WTC11 (cell line): ENCODE measurements at regions not wholly inside any gene's neighbourhood (a gene's known extent, or its start where the extent isn't known, plus 50 kb on each side); places are given as distances from the start of the nearest gene placed in this dataset.

Experiments used
- ATAC-seq: fragments of 200-7000 bp; cut with Tn5 transposase; 2 replicates; pipeline ENCODE4 v1.10.0; 2021; ENCODE audit warnings: mild to moderate bottlenecking, moderate library complexity
- CTCF ChIA-PET: fragments of 300-600 bp; sonication (Branson Sonifier 250); formaldehyde crosslinking; loops from one replicate; lab custom pipeline; 2021; ENCODE audit warnings: antibody characterized with exemption; lab: Charles Lee
- POLR2A ChIA-PET: fragments of 350-600 bp; sonication (Branson Sonifier 250); formaldehyde crosslinking; loops from one replicate; lab custom pipeline; 2021; ENCODE audit warnings: antibody characterized with exemption; lab: Charles Lee
- DNase-seq: peaks from one replicate; pipeline ENCODE4 v3.0.0; 2021; ENCODE audit warnings: low spot score
- H3K27ac Mint-ChIP-seq: 2 replicates; pipeline ENCODE4 v1.8.0; 2021; ENCODE audit warnings: mixed read lengths
- H3K27me3 Mint-ChIP-seq: 2 replicates; pipeline ENCODE4 v1.8.0; 2021; ENCODE audit warnings: low read depth, mild to moderate bottlenecking, moderate library complexity, mixed read lengths
- H3K36me3 Mint-ChIP-seq: 2 replicates; pipeline ENCODE4 v1.8.0; 2021; ENCODE audit warnings: mixed read lengths
- H3K4me1 Mint-ChIP-seq: 2 replicates; pipeline ENCODE4 v1.8.0; 2022; ENCODE audit warnings: mixed read lengths
- H3K4me3 Mint-ChIP-seq: 2 replicates; pipeline ENCODE4 v1.8.0; 2021; ENCODE audit warnings: mild to moderate bottlenecking, moderate library complexity, mixed read lengths
- H3K9me3 Mint-ChIP-seq: 2 replicates; pipeline ENCODE4 v1.8.0; 2021; ENCODE audit warnings: mixed read lengths
- NFATC4 ChIP-seq: fragments of 250-450 bp; sonication (Bioruptor Pico); IDR thresholded peaks from 2 replicates; pipeline ENCODE4 v1.9.0; 2021; ENCODE audit warnings: mild to moderate bottlenecking
- RORB ChIP-seq: fragments of 250-450 bp; sonication (Bioruptor Pico); IDR thresholded peaks from 2 replicates; pipeline ENCODE4 v1.9.0; 2021; ENCODE audit warnings: mild to moderate bottlenecking
- SMAD3 ChIP-seq: sonication (generic); formaldehyde crosslinking; IDR thresholded peaks from 2 replicates; pipeline ENCODE4 v1.8.0; 2022; ENCODE audit warnings: missing genetic modification reagents, mild to moderate bottlenecking, borderline replicate concordance
- TCF7 ChIP-seq: sonication (generic); formaldehyde crosslinking; IDR thresholded peaks from 2 replicates; pipeline ENCODE4 v1.8.0; 2022; ENCODE audit warnings: mild to moderate bottlenecking, low read depth, missing genetic modification reagents, moderate library complexity
- TEAD1 ChIP-seq: sonication (generic); formaldehyde crosslinking; IDR thresholded peaks from 2 replicates; pipeline ENCODE4 v1.8.0; 2022; ENCODE audit warnings: mild to moderate bottlenecking, missing genetic modification reagents
- ZNF263 ChIP-seq: sonication (generic); formaldehyde crosslinking; IDR thresholded peaks from 2 replicates; pipeline ENCODE4 v1.8.1; 2022; ENCODE audit warnings: low read depth, mild to moderate bottlenecking, moderate library complexity, missing genetic modification reagents
- ZNF416 ChIP-seq: fragments of 250-450 bp; sonication (Bioruptor Pico); IDR thresholded peaks from 2 replicates; pipeline ENCODE4 v1.9.0; 2021; ENCODE audit warnings: mild to moderate bottlenecking, inconsistent platforms
- ZNF423 ChIP-seq: fragments of 250-450 bp; sonication (Bioruptor Pico); IDR thresholded peaks from 2 replicates; pipeline ENCODE4 v2.1.2; 2022; ENCODE audit warnings: mild to moderate bottlenecking, moderate library complexity
- TF ChIP-seq, protein P1 (sequence below): sonication (generic); formaldehyde crosslinking; conservative IDR thresholded peaks from 2 replicates; pipeline ENCODE4 v1.8.1; 2023; ENCODE audit warnings: mild to moderate bottlenecking, low read depth, missing genetic modification reagents, moderate library complexity
- TF ChIP-seq, protein P2 (sequence below): fragments of 250-450 bp; sonication (Bioruptor Pico); conservative IDR thresholded peaks from 2 replicates; pipeline ENCODE4 v1.9.0; 2021; ENCODE audit warnings: mild to moderate bottlenecking
- TF ChIP-seq, protein P3 (sequence below): sonication (generic); formaldehyde crosslinking; IDR thresholded peaks from 2 replicates; pipeline ENCODE4 v1.8.0; 2023; ENCODE audit warnings: mild to moderate bottlenecking, missing genetic modification reagents
- TF ChIP-seq, protein P4 (sequence below): sonication (generic); formaldehyde crosslinking; IDR thresholded peaks from 2 replicates; pipeline ENCODE4 v1.8.0; 2022; ENCODE audit warnings: mild to moderate bottlenecking, missing genetic modification reagents
- TF ChIP-seq, protein P5 (sequence below): sonication (generic); formaldehyde crosslinking; conservative IDR thresholded peaks from 2 replicates; pipeline ENCODE4 v1.8.1; 2022; ENCODE audit warnings: mild to moderate bottlenecking, missing genetic modification reagents
- TF ChIP-seq, protein P6 (sequence below): sonication (generic); formaldehyde crosslinking; IDR thresholded peaks from 2 replicates; pipeline ENCODE4 v1.8.1; 2022; ENCODE audit warnings: missing genetic modification reagents, borderline replicate concordance
- TF ChIP-seq, protein P7 (sequence below): sonication (generic); formaldehyde crosslinking; IDR thresholded peaks from 2 replicates; pipeline ENCODE4 v1.8.1; 2023; ENCODE audit warnings: mild to moderate bottlenecking, missing genetic modification reagents, moderate library complexity
- TF ChIP-seq, protein P8 (sequence below): sonication (generic); formaldehyde crosslinking; IDR thresholded peaks from 2 replicates; pipeline ENCODE4 v1.8.1; 2023; ENCODE audit warnings: mild to moderate bottlenecking, missing genetic modification reagents, borderline replicate concordance
- TF ChIP-seq, protein P9 (sequence below): fragments of 250-450 bp; sonication (Bioruptor Pico); IDR thresholded peaks from 2 replicates; pipeline ENCODE4 v1.9.0; 2021; ENCODE audit warnings: mild to moderate bottlenecking, borderline replicate concordance

DNA sequence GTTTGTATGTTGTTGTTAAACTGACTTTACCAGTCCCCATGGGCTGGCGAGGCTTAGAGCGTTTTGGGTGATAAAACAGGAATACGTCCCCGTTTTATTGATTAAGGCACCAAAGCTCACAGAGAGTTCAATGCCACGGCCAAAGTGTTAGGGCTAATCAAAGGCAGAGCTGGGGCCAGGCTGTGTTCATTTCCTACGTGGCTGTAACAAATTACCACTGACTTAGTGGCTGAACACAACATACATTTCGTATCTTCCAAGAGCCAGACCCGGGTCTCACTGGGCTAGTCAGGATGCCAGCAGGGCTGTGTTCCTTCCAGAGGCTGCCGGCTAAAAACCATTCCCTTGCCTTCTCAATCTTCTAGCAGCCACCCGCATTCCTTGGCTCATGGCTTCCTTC lies 94.4 kb upstream of the HABP2 start:
- Mint-ChIP-seq H3K27me3 (no peaks in the 10 kb centered on the region; the same call in none of the 2 replicates), H3K4me1 (peaks cover 4% of the 10 kb centered on the region), H3K9me3 (peaks cover 10% of the 10 kb centered on the region), H3K36me3 (no peaks in the 10 kb centered on the region), H3K4me3 (no peak overlapping the region), H3K27ac (no peak overlapping the region)
- DNase-seq (no peak), ATAC-seq (no peak)
- ChIA-PET POLR2A (no interaction called here), CTCF (no interaction called here)
- TF ChIP-seq TCF7 (CRISPR knock-in tag) (no peak), ZNF423 (CRISPR knock-in tag) (no peak), TEAD1 (CRISPR knock-in tag) (no peak), RORB (CRISPR knock-in tag) (no peak), ZNF416 (CRISPR knock-in tag) (no peak), NFATC4 (no peak), SMAD3 (CRISPR knock-in tag) (no peak), ZNF263 (CRISPR knock-in tag) (no peak)
- TF ChIP-seq, protein P1, sequence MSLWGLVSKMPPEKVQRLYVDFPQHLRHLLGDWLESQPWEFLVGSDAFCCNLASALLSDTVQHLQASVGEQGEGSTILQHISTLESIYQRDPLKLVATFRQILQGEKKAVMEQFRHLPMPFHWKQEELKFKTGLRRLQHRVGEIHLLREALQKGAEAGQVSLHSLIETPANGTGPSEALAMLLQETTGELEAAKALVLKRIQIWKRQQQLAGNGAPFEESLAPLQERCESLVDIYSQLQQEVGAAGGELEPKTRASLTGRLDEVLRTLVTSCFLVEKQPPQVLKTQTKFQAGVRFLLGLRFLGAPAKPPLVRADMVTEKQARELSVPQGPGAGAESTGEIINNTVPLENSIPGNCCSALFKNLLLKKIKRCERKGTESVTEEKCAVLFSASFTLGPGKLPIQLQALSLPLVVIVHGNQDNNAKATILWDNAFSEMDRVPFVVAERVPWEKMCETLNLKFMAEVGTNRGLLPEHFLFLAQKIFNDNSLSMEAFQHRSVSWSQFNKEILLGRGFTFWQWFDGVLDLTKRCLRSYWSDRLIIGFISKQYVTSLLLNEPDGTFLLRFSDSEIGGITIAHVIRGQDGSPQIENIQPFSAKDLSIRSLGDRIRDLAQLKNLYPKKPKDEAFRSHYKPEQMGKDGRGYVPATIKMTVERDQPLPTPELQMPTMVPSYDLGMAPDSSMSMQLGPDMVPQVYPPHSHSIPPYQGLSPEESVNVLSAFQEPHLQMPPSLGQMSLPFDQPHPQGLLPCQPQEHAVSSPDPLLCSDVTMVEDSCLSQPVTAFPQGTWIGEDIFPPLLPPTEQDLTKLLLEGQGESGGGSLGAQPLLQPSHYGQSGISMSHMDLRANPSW (CRISPR knock-in tag), result no peak
- TF ChIP-seq, protein P2, sequence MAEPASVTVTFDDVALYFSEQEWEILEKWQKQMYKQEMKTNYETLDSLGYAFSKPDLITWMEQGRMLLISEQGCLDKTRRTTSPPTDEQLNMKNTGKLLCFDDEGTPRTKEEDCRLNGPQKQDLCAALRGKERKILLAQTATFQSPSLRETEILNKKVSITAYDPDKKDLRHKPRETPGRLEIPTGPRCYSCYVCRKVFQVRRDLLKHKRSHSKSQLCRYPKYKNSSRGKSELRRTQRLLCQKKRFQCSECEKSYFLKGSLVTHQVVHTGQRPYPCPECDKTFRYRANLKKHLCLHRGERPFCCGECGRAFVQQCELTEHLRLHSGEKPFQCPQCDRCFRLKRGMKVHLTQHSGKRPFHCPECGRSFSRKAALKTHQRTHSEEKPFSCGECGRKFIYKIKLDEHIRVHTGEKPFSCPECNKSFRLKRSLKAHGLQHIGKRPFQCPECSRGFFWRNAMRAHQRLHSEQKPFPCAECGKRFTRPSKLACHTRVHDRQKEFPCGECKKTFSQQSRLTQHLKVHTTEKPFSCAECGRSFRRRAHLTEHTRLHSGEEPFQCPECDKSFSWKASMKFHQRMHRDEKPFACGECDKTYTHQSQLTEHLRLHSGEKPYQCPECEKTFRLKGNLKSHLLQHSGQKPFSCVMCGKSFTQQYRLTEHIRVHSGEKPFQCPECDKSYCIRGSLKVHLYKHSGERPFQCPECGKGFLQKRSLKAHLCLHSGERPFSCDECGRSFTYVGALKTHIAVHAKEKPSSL (CRISPR knock-in tag), result no peak
- TF ChIP-seq, protein P3, sequence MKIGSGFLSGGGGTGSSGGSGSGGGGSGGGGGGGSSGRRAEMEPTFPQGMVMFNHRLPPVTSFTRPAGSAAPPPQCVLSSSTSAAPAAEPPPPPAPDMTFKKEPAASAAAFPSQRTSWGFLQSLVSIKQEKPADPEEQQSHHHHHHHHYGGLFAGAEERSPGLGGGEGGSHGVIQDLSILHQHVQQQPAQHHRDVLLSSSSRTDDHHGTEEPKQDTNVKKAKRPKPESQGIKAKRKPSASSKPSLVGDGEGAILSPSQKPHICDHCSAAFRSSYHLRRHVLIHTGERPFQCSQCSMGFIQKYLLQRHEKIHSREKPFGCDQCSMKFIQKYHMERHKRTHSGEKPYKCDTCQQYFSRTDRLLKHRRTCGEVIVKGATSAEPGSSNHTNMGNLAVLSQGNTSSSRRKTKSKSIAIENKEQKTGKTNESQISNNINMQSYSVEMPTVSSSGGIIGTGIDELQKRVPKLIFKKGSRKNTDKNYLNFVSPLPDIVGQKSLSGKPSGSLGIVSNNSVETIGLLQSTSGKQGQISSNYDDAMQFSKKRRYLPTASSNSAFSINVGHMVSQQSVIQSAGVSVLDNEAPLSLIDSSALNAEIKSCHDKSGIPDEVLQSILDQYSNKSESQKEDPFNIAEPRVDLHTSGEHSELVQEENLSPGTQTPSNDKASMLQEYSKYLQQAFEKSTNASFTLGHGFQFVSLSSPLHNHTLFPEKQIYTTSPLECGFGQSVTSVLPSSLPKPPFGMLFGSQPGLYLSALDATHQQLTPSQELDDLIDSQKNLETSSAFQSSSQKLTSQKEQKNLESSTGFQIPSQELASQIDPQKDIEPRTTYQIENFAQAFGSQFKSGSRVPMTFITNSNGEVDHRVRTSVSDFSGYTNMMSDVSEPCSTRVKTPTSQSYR, result no peak
- TF ChIP-seq, protein P4, sequence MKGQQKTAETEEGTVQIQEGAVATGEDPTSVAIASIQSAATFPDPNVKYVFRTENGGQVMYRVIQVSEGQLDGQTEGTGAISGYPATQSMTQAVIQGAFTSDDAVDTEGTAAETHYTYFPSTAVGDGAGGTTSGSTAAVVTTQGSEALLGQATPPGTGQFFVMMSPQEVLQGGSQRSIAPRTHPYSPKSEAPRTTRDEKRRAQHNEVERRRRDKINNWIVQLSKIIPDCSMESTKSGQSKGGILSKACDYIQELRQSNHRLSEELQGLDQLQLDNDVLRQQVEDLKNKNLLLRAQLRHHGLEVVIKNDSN (CRISPR knock-in tag), result no peak
- TF ChIP-seq, protein P5, sequence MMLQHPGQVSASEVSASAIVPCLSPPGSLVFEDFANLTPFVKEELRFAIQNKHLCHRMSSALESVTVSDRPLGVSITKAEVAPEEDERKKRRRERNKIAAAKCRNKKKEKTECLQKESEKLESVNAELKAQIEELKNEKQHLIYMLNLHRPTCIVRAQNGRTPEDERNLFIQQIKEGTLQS, result no peak
- TF ChIP-seq, protein P6, sequence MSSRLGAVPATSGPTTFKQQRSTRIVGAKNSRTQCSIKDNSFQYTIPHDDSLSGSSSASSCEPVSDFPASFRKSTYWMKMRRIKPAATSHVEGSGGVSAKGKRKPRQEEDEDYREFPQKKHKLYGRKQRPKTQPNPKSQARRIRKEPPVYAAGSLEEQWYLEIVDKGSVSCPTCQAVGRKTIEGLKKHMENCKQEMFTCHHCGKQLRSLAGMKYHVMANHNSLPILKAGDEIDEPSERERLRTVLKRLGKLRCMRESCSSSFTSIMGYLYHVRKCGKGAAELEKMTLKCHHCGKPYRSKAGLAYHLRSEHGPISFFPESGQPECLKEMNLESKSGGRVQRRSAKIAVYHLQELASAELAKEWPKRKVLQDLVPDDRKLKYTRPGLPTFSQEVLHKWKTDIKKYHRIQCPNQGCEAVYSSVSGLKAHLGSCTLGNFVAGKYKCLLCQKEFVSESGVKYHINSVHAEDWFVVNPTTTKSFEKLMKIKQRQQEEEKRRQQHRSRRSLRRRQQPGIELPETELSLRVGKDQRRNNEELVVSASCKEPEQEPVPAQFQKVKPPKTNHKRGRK (CRISPR knock-in tag), result no peak
- TF ChIP-seq, protein P7, sequence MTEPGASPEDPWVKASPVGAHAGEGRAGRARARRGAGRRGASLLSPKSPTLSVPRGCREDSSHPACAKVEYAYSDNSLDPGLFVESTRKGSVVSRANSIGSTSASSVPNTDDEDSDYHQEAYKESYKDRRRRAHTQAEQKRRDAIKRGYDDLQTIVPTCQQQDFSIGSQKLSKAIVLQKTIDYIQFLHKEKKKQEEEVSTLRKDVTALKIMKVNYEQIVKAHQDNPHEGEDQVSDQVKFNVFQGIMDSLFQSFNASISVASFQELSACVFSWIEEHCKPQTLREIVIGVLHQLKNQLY (CRISPR knock-in tag), result no peak
- TF ChIP-seq, protein P8, sequence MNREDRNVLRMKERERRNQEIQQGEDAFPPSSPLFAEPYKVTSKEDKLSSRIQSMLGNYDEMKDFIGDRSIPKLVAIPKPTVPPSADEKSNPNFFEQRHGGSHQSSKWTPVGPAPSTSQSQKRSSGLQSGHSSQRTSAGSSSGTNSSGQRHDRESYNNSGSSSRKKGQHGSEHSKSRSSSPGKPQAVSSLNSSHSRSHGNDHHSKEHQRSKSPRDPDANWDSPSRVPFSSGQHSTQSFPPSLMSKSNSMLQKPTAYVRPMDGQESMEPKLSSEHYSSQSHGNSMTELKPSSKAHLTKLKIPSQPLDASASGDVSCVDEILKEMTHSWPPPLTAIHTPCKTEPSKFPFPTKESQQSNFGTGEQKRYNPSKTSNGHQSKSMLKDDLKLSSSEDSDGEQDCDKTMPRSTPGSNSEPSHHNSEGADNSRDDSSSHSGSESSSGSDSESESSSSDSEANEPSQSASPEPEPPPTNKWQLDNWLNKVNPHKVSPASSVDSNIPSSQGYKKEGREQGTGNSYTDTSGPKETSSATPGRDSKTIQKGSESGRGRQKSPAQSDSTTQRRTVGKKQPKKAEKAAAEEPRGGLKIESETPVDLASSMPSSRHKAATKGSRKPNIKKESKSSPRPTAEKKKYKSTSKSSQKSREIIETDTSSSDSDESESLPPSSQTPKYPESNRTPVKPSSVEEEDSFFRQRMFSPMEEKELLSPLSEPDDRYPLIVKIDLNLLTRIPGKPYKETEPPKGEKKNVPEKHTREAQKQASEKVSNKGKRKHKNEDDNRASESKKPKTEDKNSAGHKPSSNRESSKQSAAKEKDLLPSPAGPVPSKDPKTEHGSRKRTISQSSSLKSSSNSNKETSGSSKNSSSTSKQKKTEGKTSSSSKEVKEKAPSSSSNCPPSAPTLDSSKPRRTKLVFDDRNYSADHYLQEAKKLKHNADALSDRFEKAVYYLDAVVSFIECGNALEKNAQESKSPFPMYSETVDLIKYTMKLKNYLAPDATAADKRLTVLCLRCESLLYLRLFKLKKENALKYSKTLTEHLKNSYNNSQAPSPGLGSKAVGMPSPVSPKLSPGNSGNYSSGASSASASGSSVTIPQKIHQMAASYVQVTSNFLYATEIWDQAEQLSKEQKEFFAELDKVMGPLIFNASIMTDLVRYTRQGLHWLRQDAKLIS, result no peak
- TF ChIP-seq, protein P9, sequence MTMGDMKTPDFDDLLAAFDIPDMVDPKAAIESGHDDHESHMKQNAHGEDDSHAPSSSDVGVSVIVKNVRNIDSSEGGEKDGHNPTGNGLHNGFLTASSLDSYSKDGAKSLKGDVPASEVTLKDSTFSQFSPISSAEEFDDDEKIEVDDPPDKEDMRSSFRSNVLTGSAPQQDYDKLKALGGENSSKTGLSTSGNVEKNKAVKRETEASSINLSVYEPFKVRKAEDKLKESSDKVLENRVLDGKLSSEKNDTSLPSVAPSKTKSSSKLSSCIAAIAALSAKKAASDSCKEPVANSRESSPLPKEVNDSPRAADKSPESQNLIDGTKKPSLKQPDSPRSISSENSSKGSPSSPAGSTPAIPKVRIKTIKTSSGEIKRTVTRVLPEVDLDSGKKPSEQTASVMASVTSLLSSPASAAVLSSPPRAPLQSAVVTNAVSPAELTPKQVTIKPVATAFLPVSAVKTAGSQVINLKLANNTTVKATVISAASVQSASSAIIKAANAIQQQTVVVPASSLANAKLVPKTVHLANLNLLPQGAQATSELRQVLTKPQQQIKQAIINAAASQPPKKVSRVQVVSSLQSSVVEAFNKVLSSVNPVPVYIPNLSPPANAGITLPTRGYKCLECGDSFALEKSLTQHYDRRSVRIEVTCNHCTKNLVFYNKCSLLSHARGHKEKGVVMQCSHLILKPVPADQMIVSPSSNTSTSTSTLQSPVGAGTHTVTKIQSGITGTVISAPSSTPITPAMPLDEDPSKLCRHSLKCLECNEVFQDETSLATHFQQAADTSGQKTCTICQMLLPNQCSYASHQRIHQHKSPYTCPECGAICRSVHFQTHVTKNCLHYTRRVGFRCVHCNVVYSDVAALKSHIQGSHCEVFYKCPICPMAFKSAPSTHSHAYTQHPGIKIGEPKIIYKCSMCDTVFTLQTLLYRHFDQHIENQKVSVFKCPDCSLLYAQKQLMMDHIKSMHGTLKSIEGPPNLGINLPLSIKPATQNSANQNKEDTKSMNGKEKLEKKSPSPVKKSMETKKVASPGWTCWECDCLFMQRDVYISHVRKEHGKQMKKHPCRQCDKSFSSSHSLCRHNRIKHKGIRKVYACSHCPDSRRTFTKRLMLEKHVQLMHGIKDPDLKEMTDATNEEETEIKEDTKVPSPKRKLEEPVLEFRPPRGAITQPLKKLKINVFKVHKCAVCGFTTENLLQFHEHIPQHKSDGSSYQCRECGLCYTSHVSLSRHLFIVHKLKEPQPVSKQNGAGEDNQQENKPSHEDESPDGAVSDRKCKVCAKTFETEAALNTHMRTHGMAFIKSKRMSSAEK, result no peak
